A549 (cell line): ENCODE measurements at regions not wholly inside any gene's neighbourhood (a gene's known extent, or its start where the extent isn't known, plus 50 kb on each side); places are given as distances from the start of the nearest gene placed in this dataset.

Experiments
- ATAC-seq, 2 experiments: fragments of 200-7000 bp in 1 of 2; fragments of >200 bp in 1 of 2; cut with Nextera tagmentation in 1 of 2; cut with Tn5 transposase in 1 of 2; 3 replicates each; pipeline versions ENCODE4 v1.8.0 to v1.9.1; 2018 to 2020; ENCODE audit warnings: mild to moderate bottlenecking in 1 of 2, moderate library complexity in 1 of 2
- CTCF ChIA-PET: fragments of 300-600 bp; sonication (Branson Sonifier 250); formaldehyde crosslinking; extraction: SDS; loops from one replicate; lab custom pipeline; 2021; ENCODE audit warnings: antibody characterized with exemption, inconsistent platforms; lab: Yijun Ruan, JAX
- POLR2A ChIA-PET: fragments of 350-600 bp; formaldehyde crosslinking; extraction: SDS; loops from one replicate; lab custom pipeline; 2021; ENCODE audit warnings: antibody characterized with exemption, inconsistent platforms; lab: Yijun Ruan, JAX
- DNase-seq, 2 experiments: peaks; one replicate each; pipeline versions ENCODE4 v3.0.0 to v3.0.0-alpha.2; 2011 to 2016; ENCODE audit warnings: low read depth in 1 of 2, low spot score in 1 of 2
- FAIRE-seq: peaks from 2 replicates; lab custom pipeline; 2011; peaks lifted over from hg19 to GRCh38; lab: Jason Lieb, UNC
- H3K27ac ChIP-seq, 2 experiments: fragments of >200 bp; sonication (Bioruptor Twin); formaldehyde crosslinking; 3 replicates each; pipeline ENCODE4 v1.5.1; 2016 to 2017
- H3K4me1 ChIP-seq: fragments of >200 bp; sonication (Bioruptor Twin); formaldehyde crosslinking; 3 replicates; pipeline ENCODE4 v1.6.1; 2016
- H3K4me2 ChIP-seq: fragments of >200 bp; sonication (Bioruptor Twin); formaldehyde crosslinking; 3 replicates; pipeline ENCODE4 v1.6.1; 2016
- H3K4me3 ChIP-seq: fragments of >200 bp; sonication (Bioruptor Twin); formaldehyde crosslinking; 3 replicates; pipeline ENCODE4 v1.5.1; 2016
- H3K9me3 ChIP-seq: fragments of >200 bp; sonication (Bioruptor Twin); formaldehyde crosslinking; 3 replicates; pipeline ENCODE4 v1.6.1; 2016
- CBX2 ChIP-seq: fragments of 200-600 bp; sonication (generic); IDR thresholded peaks from 2 replicates; pipeline ENCODE4 v1.6.1; 2016; ENCODE audit warnings: low read depth, mild to moderate bottlenecking, borderline replicate concordance
- CBX8 ChIP-seq: fragments of 200-600 bp; sonication (generic); IDR thresholded peaks from 2 replicates; pipeline ENCODE4 v1.6.1; 2016
- FOXS1 ChIP-seq: fragments of 250-450 bp; sonication (Bioruptor Pico); IDR thresholded peaks from 2 replicates; pipeline ENCODE4 v1.5.0; 2020; ENCODE audit warnings: mild to moderate bottlenecking, moderate library complexity
- GATA3 ChIP-seq: IDR thresholded peaks from 2 replicates; pipeline ENCODE4 v1.6.1; 2012; ENCODE audit warnings: borderline replicate concordance
- HDAC2 ChIP-seq: fragments of 200-600 bp; sonication (generic); IDR thresholded peaks from 2 replicates; pipeline ENCODE4 v1.6.1; 2016
- HOXB13 ChIP-seq: fragments of 250-450 bp; sonication (Bioruptor Pico); IDR thresholded peaks from 2 replicates; pipeline ENCODE4 v1.5.0; 2020; ENCODE audit warnings: low read depth, mild to moderate bottlenecking, moderate library complexity
- HOXB5 ChIP-seq: fragments of 250-450 bp; sonication (Bioruptor Pico); IDR thresholded peaks from 2 replicates; pipeline ENCODE4 v1.5.0; 2020; ENCODE audit warnings: mild to moderate bottlenecking, moderate library complexity
- JUNB ChIP-seq: fragments of >200 bp; sonication (Bioruptor Twin); formaldehyde crosslinking; IDR thresholded peaks from 2 replicates; pipeline ENCODE4 v1.6.1; 2016
- KDM5A ChIP-seq: fragments of 200-600 bp; sonication (generic); IDR thresholded peaks from 2 replicates; pipeline ENCODE4 v1.6.1; 2016; ENCODE audit warnings: antibody characterized with exemption, mild to moderate bottlenecking
- MYC ChIP-seq: IDR thresholded peaks from 2 replicates; pipeline ENCODE4 v1.6.1; 2012; ENCODE audit warnings: mild to moderate bottlenecking, inconsistent platforms, low read length, improper control_type of control experiment, borderline replicate concordance
- PHF8 ChIP-seq: fragments of 200-600 bp; sonication (generic); IDR thresholded peaks from 2 replicates; pipeline ENCODE4 v1.6.1; 2016; ENCODE audit warnings: low read depth, mild to moderate bottlenecking, antibody characterized with exemption, moderate library complexity, borderline replicate concordance
- POLR2A ChIP-seq: IDR thresholded peaks from 2 replicates; pipeline ENCODE4 v1.6.1; 2012; ENCODE audit warnings: mild to moderate bottlenecking, low read length
- RAD21 ChIP-seq, 2 experiments: fragments of >200 bp in 1 of 2; sonication (Bioruptor Twin) in 1 of 2; formaldehyde crosslinking in 1 of 2; IDR thresholded peaks in 1 of 2; conservative IDR thresholded peaks in 1 of 2; 2 replicates in 1 of 2; 3 replicates in 1 of 2; pipeline ENCODE4 v1.6.1; 2012 to 2018; ENCODE audit warnings: inconsistent platforms in 1 of 2
- RCOR1 ChIP-seq: fragments of 150-350 bp; IDR thresholded peaks from 2 replicates; pipeline ENCODE4 v1.6.1; 2014; ENCODE audit warnings: antibody characterized with exemption, low read length, low read depth
- SMC3 ChIP-seq: fragments of >200 bp; sonication (Bioruptor Twin); formaldehyde crosslinking; IDR thresholded peaks from 3 replicates; pipeline ENCODE4 v1.6.1; 2018; ENCODE audit warnings: inconsistent platforms
- ZSCAN20 ChIP-seq: fragments of 250-450 bp; sonication (Bioruptor Pico); IDR thresholded peaks from 2 replicates; pipeline ENCODE4 v1.8.0; 2022; ENCODE audit warnings: mild to moderate bottlenecking, moderate library complexity
- WGBS: methylation state at CpG from one replicate; pipeline ENCODE4 v1.1.6; 2017; ENCODE audit errors: missing lambda C conversion rate; 5-methylcytosine and 5-hydroxymethylcytosine counted together
- TF ChIP-seq, protein P1 (sequence below): IDR thresholded peaks from 2 replicates; pipeline ENCODE4 v1.6.1; 2012; ENCODE audit warnings: low read depth, borderline replicate concordance
- TF ChIP-seq, protein P2 (sequence below): fragments of 450-650 bp; IDR thresholded peaks from 2 replicates; pipeline ENCODE4 v1.6.1; 2014; ENCODE audit warnings: antibody characterized with exemption
- TF ChIP-seq, protein P3 (sequence below): fragments of 250-450 bp; sonication (Bioruptor Pico); IDR thresholded peaks from 2 replicates; pipeline ENCODE4 v1.5.0; 2021; ENCODE audit warnings: mild to moderate bottlenecking, moderate library complexity, borderline replicate concordance
- TF ChIP-seq, protein P4 (sequence below): fragments of 150-350 bp; IDR thresholded peaks from 2 replicates; pipeline ENCODE4 v1.6.1; 2014; ENCODE audit warnings: low read depth, mild to moderate bottlenecking, low read length
- TF ChIP-seq, protein P5 (sequence below): IDR thresholded peaks from 2 replicates; pipeline ENCODE4 v1.6.1; 2012

DNA sequence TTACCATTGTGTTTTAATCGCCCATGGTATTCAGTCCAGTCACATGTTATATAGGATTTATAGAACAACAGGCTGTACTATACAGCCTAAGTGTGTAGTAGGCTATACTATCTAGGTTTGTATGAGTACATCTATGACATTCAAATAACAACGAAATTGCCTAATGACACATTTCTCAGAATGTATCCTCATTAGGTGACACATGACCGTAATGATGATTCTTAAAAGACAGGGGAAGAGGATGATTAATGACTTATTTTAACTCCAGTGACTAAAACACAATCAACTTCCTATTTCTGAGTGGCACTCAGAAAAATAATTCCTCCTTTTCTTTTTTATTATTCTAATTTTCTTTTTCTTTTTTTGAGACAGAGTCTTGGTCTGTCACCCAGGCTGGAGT, 63.0 kb upstream of the ACSL3 start:
- ATAC-seq (no peak), DNase-seq (no peak), FAIRE-seq (no peak)
- no peak overlapping the region; the same call in 2 of the 3 replicates for H3K4me2 ChIP-seq
- ChIA-PET CTCF (interaction anchor here (0.9 to 4.0 kb wide), 16 partner anchors 9 to 137 kb away, joined by 3 to 24 read pairs (median 8); no protein-coding TSS in a partner anchor), POLR2A (interaction anchor here (1.2 kb wide), 1 partner anchor 64 kb away, joined by 5 read pairs; no protein-coding TSS in a partner anchor)
- peak overlapping the region in 1 of 2 experiments; percentile 72; a peak in 1 of 6 replicates for H3K27ac ChIP-seq
- H3K4me1 ChIP-seq = peaks cover 28% of the 10 kb centered on the region
- 82% methylated on average over 3 of the region's 3 CpGs for WGBS
- TF ChIP-seq CBX2 (no peak), PHF8 (no peak)
- H3K4me3 ChIP-seq = no peak overlapping the region
- H3K9me3 ChIP-seq = no peaks in the 10 kb centered on the region

DNA sequence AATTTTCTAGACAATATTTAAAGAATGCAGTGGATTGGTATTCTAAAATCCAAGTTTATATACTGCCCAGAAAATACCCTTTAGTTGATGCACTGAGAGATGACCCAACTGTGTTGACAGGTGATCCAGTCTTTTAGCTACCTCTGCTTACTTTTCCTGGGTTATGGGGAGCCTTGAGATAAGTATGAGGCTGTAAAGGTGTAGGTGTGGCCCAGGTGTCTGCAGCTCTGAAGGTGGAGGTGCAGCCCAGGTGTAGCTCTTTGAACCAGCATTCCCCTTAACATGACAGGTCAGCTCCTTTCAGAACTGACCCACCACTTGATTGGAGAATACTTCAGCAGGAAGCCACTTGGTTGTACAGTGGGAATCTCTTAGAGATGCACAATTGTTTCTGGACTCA, 62.3 kb upstream of the ACSL3 start:
- no peak for FAIRE-seq
- H3K4me3 ChIP-seq = no peak overlapping the region
- DNase-seq = no peak
- POLR2A ChIA-PET = no interaction called here
- peaks cover 28% of the 10 kb centered on the region for H3K4me1 ChIP-seq
- no peak for ATAC-seq
- H3K9me3 ChIP-seq = no peaks in the 10 kb centered on the region
- TF ChIP-seq RAD21 (conservative IDR thresholded peaks at IDR 0.05 in 1 of 2, IDR thresholded peaks at IDR 0.05 in 1 of 2) (no peak), HOXB13 (CRISPR knock-in tag) (no peak), RCOR1 (no peak), POLR2A (no peak), GATA3 (no peak), HDAC2 (no peak), ZSCAN20 (no peak)
- TF ChIP-seq, all 56 proteins: peak for 0
- no peak overlapping the region; a peak in 1 of 6 replicates for H3K27ac ChIP-seq
- H3K4me2 ChIP-seq = no peak overlapping the region
- CTCF ChIA-PET = interaction anchor here (0.6 to 3.7 kb wide), 7 partner anchors 64 to 136 kb away, joined by 3 to 24 read pairs (median 10); no protein-coding TSS in a partner anchor

DNA sequence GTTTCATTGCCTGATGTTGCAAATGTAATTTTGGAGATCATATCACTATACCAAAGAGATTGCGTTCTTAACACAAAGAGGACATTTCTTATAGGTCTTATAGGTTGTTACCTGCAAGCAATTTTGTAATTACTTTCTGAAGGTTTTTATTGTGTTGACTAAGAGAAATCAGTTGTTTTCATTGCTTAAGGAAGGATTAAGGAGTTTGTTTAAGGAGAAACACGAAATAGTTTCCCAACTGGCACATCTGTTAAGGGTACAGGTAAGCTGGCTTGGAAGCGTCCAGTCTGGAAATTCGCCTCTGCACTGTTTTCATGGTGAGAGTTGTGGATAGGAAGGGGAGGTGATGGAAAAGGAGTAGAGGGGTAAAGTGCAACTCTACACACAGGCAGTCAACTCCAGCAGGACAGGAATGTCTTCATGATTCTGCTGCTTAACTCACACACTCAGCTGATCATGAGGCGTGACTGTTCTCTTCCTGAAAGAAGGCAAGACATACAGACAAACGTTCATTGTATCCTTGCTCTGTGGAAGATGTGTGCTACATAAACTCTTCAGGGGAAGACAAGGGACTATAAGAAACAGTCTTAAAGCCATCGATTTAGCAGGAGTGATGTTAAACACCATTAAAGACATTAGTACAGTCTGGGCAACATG, 61.4 kb upstream of the ACSL3 start:
- no peaks in the 10 kb centered on the region for H3K9me3 ChIP-seq
- WGBS = 75% methylated on average over 7 of the region's 7 CpGs
- ChIA-PET POLR2A (no interaction called here), CTCF (interaction anchor here (3.6 kb wide), 1 partner anchor 104 kb away, joined by 10 read pairs; no protein-coding TSS in a partner anchor)
- no peak overlapping the region for H3K27ac ChIP-seq
- no peak for ATAC-seq
- no peak for DNase-seq
- FAIRE-seq = no peak
- H3K4me1 ChIP-seq = peaks cover 28% of the 10 kb centered on the region
- no peak for TF ChIP-seq CBX8
- no peak for TF ChIP-seq HOXB5 (CRISPR knock-in tag)
- TF ChIP-seq, protein P1, sequence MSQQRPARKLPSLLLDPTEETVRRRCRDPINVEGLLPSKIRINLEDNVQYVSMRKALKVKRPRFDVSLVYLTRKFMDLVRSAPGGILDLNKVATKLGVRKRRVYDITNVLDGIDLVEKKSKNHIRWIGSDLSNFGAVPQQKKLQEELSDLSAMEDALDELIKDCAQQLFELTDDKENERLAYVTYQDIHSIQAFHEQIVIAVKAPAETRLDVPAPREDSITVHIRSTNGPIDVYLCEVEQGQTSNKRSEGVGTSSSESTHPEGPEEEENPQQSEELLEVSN = no peak
- TF ChIP-seq, protein P2, sequence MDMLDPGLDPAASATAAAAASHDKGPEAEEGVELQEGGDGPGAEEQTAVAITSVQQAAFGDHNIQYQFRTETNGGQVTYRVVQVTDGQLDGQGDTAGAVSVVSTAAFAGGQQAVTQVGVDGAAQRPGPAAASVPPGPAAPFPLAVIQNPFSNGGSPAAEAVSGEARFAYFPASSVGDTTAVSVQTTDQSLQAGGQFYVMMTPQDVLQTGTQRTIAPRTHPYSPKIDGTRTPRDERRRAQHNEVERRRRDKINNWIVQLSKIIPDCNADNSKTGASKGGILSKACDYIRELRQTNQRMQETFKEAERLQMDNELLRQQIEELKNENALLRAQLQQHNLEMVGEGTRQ = no peak
- TF ChIP-seq FOXS1 (CRISPR knock-in tag) = no peak
- TF ChIP-seq, protein P3, sequence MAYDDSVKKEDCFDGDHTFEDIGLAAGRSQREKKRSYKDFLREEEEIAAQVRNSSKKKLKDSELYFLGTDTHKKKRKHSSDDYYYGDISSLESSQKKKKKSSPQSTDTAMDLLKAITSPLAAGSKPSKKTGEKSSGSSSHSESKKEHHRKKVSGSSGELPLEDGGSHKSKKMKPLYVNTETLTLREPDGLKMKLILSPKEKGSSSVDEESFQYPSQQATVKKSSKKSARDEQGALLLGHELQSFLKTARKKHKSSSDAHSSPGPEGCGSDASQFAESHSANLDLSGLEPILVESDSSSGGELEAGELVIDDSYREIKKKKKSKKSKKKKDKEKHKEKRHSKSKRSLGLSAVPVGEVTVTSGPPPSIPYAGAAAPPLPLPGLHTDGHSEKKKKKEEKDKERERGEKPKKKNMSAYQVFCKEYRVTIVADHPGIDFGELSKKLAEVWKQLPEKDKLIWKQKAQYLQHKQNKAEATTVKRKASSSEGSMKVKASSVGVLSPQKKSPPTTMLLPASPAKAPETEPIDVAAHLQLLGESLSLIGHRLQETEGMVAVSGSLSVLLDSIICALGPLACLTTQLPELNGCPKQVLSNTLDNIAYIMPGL (CRISPR knock-in tag) = no peak
- no peak for TF ChIP-seq RCOR1
- TF ChIP-seq HOXB13 (CRISPR knock-in tag) = no peak
- TF ChIP-seq, protein P4, sequence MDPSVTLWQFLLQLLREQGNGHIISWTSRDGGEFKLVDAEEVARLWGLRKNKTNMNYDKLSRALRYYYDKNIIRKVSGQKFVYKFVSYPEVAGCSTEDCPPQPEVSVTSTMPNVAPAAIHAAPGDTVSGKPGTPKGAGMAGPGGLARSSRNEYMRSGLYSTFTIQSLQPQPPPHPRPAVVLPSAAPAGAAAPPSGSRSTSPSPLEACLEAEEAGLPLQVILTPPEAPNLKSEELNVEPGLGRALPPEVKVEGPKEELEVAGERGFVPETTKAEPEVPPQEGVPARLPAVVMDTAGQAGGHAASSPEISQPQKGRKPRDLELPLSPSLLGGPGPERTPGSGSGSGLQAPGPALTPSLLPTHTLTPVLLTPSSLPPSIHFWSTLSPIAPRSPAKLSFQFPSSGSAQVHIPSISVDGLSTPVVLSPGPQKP = no peak
- no peak for TF ChIP-seq JUNB
- no peak for TF ChIP-seq MYC
- no peak for TF ChIP-seq PHF8
- no peak for TF ChIP-seq KDM5A
- TF ChIP-seq, protein P5, sequence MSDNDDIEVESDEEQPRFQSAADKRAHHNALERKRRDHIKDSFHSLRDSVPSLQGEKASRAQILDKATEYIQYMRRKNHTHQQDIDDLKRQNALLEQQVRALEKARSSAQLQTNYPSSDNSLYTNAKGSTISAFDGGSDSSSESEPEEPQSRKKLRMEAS = no peak
- no peak for TF ChIP-seq SMC3
- H3K4me3 ChIP-seq = no peak overlapping the region
- no peak overlapping the region for H3K4me2 ChIP-seq
